ENCODE measurements at regions not wholly inside any gene's neighbourhood (a gene's known extent, or its start where the extent isn't known, plus 50 kb on each side); places are given as distances from the start of the nearest gene placed in this dataset.

DNA sequence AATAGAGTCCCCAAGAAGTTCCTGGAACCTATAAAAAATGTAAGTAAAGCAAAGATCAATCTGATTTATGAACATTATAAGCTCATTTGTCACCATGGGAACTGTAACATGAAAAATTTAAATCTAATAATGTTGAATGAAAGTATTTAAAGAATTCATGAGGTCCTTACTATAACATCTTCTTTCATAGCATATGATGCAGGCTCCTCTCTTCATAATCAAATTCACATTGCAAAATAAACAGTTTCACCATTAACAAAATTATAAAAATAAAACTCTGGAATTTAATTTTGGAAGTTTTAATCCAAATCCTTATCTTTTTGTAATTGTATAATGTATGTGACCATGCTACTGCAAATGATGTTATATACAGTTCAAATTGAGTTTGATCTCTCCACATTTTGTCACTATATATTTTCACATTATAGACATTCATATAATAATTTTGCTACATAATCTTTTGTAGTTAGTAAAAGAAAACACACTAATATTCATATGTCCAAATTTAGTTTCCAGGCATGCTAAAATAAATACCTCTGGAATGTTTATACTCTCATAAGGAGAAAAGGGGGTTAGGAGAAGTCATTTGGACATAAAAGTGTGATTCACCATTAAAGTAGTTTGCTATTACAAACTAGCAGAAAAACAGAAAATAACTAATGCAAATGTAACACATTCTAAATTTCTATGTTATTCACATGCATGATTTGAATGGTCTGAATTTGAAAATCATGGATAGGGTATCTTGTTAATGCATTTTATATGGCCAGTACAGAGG is 954.1 kb downstream of the DSC3 start:
- DNase-seq (ENCODE audit: low spot score): no peak

DNA sequence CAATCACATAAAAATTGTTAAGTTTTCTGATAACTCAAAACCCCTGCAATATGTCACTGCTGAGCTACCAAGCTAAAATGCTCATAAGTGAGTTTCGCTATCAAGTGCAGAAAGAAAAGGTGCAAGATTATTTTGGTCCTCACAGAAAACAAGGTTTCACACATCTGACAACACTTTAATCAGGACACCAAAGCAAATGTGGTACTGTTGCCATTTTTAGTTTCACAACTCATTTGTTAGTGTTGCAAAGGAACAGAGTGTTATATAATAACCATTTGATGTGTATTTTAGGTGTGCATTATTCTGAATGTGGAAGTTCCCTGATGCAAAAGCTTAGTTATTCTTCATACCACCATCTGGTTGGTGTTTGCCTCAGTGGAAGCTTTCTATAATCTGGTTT is 956.2 kb downstream of the DSC3 start:
- no peak for DNase-seq (ENCODE audit: low spot score)

DNA sequence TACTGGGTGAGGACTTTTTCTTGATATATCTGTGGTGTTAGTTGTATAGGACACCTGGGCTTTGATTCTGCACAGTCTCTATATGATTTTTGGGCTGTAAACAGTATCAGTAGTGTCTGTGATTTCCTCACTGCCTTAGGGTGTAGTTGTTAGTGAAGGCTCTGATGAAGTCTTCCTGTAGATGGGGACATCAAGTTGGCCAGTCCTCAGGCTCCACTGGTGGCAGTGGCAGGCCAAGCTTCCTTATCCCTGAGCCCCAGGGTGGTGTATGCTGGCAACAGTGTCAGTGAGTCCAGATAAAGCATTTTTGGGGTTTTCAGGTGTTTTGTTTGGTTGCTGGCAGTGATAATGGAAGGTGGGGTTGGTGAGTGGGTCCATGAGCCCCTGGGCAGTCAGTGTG is 961.4 kb downstream of the DSC3 start:
- no peak for DNase-seq (ENCODE audit: low spot score)

DNA sequence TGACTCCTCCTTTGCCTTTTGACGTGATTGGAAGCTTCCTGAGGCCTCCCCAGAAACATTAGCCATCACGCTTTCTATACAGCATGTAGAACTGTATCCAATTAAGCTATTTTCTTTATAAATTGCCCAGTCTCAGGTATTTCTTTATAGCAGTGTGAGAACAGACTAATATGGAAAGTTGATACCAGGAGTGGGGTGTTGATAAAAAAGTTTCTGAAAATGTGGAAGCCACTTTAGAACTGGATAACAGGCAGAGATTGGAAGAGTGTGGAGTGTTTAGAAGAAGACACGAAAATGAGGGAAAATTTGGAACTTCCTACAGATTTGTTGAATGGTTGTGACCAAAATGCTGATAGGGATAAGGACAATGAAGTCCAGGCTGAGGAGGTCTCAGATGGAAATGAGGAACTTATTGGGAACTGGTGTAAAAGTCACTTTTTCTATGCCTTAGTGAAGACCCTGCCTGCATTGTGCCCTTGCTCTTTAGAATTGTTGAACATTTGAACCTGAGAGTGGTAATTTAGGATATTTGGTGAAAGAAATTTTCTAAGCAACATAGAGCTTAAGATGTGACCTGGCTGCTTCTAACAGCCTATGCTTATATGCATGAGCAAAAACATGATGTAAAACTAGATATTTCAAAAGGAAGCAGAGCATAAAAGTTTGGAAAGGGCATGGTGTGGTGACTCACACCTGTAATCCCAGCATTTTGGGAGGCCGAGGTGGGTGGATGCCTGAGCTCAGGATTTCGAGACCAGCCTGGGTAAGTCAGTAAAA is 969.7 kb downstream of the DSC3 start:
- DNase-seq (ENCODE audit: low spot score): no peak

DNA sequence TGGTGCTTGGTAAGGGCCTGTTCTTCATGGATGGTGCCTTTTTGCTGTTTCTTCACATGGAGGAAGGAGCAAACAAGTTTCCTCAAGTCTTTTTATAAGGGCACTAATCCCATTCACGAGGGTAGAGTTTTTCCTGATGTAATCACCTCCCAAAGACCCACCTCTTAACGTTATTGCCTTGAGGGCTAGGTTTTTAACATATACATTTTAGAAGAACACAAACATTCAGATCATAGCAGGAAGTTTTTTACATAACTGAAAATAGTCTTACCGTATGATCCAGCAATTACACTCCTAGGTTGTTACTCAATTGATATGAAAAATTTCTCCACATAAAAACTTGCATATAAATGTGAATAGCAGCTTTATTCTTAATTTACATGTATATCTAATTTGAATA is 976.3 kb downstream of the DSC3 start:
- no peak for DNase-seq (ENCODE audit: low spot score)

DNA sequence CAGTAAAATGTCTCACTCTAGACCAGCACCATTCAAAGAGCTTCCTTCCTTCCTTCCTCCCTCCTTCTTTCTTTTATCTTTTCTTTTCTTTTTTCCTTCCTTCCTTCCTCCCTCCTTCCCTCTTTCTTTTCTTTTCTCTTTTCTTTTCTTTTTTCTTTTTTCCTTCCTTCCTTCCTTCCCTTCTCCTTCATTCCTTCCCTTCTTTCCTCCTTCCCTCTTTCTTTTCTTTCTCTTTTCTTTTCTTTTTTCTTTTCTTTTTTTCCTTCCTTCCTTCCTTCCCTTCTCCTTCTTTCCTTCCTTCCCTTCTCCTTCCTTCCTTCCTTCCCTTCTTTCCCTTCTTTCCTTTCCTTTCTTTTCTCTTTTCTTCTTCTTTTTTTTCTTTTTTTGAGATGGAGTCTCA is 985.1 kb downstream of the DSC3 start:
- no peak for DNase-seq (ENCODE audit: low spot score)

DNA sequence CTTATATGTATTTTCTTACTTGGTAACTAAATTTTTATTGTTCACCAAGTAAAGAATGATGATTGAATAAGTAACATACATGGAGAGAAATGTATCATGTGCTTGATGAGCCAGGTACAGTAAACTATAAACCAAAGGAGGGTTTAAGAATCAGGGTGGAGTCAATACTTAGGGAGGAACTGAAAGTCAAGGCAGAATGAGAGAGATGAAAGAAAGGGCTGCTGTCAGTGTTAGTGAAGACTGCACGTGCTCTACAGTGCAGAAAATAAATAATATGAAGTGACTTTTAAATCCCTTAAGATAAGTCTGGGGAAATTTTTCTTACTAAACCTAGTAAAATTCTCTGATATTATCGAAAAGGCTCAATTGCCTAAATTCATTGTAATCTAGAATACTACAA is 986.0 kb downstream of the DSC3 start:
- no peak for DNase-seq (ENCODE audit: low spot score)

DNA sequence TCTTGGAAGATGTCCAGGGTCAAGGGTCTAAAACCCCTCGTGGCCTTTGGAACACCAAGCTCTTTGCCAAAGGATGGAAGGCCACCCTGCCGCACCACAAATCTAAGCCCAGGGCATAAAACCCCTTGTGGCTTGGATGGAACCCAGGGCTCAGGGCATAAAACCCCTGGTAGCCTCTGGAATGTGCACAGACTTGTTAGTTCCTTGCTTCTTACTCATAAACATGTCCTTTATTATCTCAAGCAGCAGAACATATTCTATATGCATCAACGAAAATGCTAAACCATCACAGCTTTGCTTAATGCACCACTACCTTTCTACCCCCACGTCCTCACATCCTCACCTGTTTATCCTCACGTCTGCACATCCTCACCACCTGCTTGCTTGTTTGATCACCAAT is 998.0 kb downstream of the DSC3 start:
- no peak for DNase-seq (ENCODE audit: low spot score)

DNA sequence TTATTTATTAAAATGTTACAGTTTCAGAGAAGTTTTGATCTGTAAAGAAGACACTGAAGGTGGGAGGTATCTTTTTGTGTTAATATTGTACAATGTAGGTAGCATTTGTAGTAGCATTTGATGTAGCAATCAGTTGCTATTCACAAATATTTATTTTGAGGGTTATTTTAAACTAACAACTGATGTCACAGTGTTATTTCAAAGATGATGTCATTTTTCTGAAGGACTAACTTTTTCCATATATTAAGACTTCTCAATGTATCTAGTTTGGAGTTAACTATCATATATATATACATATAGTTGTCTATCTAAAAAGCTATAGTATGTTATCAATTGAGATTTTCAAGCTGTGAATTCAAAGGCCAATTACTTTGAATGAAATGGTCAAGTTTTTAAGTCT is 1003.3 kb downstream of the DSC3 start:
- no peak for DNase-seq (ENCODE audit: low spot score)

DNA sequence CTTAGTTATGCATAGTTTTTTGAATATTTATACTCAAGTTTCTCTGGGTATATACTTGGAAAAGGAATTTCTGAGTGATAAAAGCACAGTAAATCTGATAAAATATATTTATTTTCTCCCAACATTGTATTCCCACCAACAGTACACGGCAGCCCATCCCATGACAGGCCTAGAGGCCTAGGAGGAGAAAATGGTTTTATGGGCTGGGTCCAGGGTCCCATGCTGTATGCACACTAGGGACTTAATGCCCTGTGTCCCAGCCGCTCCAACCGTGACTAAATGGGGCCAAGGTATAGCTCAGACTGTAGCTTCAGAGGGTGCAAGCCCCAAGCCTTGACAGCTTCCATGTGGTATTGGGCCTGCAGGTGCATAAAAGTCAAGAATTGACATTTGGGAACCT is 1007.7 kb downstream of the DSC3 start:
- DNase-seq (ENCODE audit: low spot score): no peak

DNA sequence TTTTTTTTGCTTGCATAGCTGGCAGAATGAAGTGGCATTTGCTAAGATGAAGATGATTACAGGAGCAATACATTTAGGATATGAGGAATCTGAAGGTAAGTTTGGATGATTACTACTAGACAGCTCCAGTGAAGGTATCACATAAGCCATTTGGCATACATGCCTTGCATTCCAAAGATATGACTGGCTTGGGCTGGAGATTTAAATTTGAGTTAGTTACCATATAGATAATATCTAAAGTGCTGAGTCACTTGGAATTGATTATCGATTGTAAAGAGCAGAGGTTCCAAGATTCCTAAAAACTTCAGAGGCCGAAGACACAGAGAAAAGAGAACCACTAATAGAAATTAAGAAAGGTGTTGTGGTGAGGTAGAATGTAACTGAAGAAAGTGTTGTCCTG is 1026.4 kb downstream of the DSC3 start:
- DNase-seq (ENCODE audit: low spot score): no peak

DNA sequence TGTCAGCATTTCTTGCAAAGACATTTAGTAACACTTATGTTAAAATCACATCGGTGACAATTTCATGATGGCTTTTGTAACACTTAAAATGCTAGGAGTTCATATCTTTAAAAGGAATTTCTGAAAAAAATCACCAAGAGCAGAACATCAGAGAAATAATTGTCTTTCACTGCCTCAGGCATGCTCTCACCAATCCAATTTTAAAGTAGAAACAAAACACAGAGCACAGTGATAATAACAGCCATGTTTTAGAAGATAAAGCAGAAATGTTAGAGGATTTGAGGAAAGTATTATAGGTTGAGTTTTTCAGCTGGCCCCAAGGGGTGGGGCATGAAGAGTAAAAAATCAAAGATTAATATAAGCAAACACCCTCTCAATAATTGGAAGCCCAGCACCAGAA is 1037.6 kb downstream of the DSC3 start:
- no peak for DNase-seq (ENCODE audit: low spot score)

DNA sequence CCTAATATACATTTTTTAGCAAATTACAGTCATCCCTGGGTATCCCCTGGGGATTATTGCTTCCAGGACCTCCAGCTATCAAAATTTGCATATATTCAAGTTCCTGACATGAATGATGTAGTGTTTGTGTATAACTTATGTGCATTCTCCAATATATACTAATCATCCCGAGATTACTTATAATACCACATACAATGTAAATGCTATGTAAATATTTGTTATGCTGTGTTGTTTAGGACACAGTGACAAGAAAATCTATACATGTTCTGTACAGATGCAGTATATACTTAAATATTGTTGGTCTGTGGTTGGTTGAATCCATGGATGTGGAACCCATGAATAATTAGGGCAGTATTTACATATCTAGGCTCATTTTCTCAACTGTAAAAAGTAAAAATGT is 1060.3 kb downstream of the DSC3 start:
- no peak for DNase-seq (ENCODE audit: low spot score)

DNA sequence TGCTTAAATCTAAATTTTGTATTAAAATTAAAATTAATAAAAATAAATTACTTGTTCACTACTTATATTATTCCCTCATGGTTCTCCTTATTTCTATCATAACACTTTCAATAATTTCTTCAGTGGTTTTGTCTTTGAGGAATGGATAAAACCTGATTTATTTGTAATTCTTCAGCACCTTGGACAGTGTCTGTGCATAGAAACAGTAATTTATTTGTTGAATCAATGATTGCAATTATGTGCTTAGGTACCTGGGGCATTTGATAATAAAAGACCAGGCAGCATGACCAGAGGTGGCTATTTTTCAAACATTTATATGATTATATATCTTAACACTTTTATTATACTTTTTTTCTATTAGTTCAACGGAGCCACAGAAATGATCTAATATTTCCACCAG is 1062.7 kb downstream of the DSC3 start:
- no peak for DNase-seq (ENCODE audit: low spot score)

DNA sequence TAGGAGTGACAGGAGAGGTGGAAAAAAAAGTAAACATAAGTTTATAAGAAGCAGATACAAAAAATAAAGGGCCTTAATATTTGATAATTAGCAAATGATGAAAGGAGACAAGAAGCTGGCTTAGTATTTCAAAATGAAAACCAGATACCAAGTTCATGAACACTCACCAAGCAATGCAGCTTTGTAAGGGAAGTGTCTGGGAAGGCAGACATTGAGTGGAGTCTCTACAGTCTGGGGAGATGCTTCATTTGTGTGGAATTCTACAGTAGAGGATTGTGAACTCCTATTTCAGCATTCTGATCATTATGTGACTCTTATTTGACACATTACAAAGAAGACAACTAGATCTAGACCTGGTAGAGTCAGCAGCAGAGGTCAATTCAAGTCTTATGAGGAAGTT is 1072.7 kb downstream of the DSC3 start:
- no peak for DNase-seq (ENCODE audit: low spot score)

DNA sequence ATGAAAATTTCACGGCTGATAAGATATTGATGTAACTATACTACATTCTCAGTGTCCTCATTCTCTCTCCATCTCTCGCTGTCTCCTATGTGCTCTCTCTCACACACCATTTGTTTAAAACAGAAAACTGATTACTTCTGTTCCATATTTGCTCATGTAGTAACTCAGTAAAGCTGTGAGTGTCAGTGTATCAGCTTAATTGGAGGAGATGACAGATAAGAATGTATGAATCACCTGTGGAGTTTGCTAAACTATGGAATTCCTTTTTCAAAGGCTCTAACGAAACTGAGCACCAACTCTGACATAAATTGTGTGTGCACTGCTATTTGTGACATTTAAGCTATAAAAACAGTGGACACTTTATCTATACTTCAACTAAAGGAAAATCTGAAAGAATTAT is 1080.0 kb downstream of the DSC3 start:
- DNase-seq (ENCODE audit: low spot score): no peak

DNA sequence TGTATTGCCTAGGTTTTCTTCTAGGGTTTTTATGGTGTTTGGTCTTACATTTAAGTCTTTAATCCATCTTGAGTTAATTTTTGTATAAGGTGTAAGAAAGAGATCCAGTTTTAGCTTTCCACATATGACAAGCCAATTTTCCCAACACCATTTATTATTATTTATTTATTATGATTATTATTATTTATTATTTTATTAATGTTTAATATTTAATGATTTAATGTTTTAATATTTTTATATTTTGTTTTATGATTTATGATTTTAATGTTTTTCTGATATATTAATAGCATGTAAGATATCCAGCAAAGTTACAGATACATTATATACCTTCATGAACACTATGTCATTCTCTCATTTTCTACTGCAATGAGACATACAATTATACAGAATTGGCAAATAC is 1082.0 kb downstream of the DSC3 start:
- DNase-seq (ENCODE audit: low spot score): no peak

DNA sequence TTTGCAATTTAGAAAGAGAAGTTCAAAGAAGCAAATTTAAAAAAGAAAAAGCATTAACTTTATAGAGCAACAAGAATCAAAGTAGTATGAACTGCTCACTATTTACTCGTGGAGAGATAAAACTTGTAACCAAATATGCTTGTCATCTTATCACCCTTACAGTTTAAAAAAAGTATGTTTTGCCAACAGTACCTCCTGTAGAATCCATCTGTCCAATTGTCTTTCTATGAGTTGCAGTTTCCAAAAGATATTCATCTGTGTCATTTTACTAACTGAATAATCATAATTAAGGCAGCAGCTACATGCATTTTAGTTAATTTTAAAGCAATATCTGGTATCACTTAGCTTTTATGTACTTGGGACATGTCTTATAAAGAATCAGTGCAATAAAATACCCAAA is 1112.3 kb downstream of the DSC3 start:
- no peak for DNase-seq (ENCODE audit: low spot score)

DNA sequence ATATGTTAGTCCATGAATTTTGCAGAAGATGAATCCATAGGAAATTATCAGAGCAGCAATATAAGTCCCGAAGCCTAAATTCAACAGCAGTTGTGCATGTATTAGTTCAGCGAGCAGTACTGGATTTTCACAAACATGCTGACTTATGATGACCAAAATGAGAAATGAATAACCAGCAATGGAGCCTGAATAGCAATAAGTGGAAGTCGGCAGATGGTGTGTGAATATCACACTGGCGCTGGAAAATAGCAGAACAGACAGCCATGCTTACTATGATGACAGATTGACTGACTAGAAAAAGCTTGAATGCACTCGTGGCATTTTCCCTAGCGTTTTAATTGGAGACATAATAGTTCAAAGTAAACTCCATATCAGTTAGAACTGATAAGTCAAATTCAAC is 1114.5 kb downstream of the DSC3 start:
- no peak for DNase-seq (ENCODE audit: low spot score)

DNA sequence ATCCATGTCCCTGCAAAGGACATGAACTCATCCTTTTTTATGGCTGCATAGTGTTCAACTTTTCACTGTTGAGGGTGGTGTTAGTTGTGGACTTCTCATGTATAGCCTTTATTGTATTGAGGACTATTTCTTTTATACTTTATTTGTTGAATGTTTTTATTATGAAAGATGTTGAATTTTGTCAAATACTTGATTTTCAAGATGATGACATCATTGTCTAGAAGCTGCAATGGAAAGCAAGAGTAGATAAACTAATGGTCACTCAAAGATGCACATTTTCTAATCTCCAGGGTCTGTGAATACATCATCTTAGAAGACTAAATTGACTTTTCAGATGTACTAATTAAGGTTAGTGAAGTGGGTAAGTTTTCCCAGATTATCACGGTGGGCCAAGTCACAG is 1117.0 kb downstream of the DSC3 start:
- no peak for DNase-seq (ENCODE audit: low spot score)

DNA sequence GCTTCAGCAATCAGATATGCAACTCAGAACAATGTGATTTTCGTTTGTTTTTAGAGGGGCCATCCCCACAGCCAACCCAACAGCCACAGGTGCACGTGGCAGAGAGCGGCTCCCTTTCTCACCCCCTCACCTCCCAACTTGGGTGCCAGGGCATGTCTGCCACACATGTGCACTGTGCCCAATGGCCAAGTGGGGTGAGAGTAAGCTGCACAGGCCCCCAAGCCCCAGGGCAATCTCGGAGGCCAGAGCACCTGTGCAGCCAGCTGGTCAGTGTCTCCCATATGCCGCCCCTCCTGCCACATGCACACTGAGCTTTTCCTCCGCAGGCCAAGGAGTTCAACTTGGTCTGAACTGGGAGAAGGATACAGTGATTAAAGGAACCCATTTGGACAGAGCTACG is 1130.2 kb downstream of the DSC3 start:
- no peak for DNase-seq (ENCODE audit: low spot score)

DNA sequence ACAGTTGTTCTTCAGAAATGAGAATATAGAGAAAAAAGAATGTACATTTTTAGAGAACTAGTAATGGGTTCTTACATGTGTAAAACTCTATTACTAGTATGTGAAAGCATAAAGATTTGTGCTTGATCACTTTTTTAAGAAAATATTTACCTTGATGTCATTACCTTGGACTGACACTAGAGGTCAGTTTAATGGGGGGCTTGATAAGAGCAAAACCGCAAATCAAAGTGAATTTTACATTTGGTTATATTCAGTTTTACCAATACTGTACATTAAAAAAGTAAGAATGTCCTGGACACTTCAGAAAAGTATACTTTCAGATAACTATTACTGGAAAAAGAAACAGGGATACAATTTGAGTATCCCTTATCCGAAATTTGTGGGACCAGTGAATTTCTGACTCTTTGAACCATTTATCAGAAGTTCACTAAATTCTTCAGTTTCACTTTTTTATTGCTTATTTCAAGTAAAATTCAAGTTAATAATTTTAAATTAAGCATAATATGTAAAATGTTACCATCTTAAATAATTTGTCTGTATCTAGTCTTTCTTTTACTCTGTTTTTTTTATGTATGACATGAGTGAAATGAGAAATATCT is 1149.5 kb downstream of the DSC3 start:
- no peak for DNase-seq (ENCODE audit: low spot score)

DNA sequence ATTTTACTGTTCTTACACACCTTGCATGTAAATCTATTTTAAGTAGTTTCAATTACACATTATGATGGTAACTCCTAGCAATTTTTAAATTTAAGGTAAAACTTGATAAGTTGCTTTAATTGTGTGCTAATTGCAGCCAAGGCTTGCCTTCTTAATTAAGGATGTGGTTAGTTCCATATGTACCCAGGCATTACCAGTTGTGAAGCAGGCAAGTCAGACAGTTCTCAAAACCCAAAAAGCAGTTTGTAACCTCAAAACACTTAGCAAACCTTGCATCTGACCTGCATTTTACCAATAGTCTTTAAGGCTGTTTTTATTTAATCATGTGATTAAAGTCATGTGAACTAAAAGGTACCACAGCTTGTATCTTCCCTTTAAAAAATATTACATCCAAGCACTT is 1159.4 kb downstream of the DSC3 start:
- no peak for DNase-seq (ENCODE audit: low spot score)
